Neural cell (in vitro differentiated cells): ENCODE measurements at regions not wholly inside any gene's neighbourhood (a gene's known extent, or its start where the extent isn't known, plus 50 kb on each side); places are given as distances from the start of the nearest gene placed in this dataset.

Experiments used
- H2AFZ ChIP-seq: fragments of 200-600, 300-800 bp; sonication (generic), shearing (Covaris generic); 2 replicates; pipeline ENCODE4 v1.6.0; 2014; ENCODE audit warnings: low read depth, mild to moderate bottlenecking, antibody characterized with exemption, low read length, moderate library complexity
- H3F3A ChIP-seq: fragments of 200-600 bp; shearing (Covaris generic); 2 replicates; pipeline ENCODE4 v1.6.1; 2016; ENCODE audit warnings: mild to moderate bottlenecking, moderate library complexity, mixed read lengths, antibody characterized with exemption, low read length; ENCODE audit not compliant: insufficient read depth, poor library complexity, severe bottlenecking
- H3K27ac ChIP-seq: fragments of 200-600, 300-800 bp; sonication (generic), shearing (Covaris generic); 2 replicates; pipeline ENCODE4 v1.5.1; 2014; ENCODE audit warnings: mild to moderate bottlenecking, low read length, moderate library complexity
- H3K27me3 ChIP-seq: fragments of 300-800, 200-600 bp; sonication (generic), shearing (Covaris generic); 2 replicates; pipeline ENCODE4 v1.6.0; 2014; ENCODE audit warnings: mild to moderate bottlenecking, low read depth, low read length, moderate library complexity; ENCODE audit not compliant: insufficient read depth
- H3K36me3 ChIP-seq: fragments of 300-800, 200-600 bp; sonication (generic), shearing (Covaris generic); 2 replicates; pipeline ENCODE4 v1.5.1; 2014; ENCODE audit warnings: mild to moderate bottlenecking, antibody characterized with exemption, low read length, moderate library complexity; ENCODE audit not compliant: insufficient read depth
- H3K4me2 ChIP-seq: fragments of 300-800, 200-600 bp; sonication (generic), shearing (Covaris generic); 2 replicates; pipeline ENCODE4 v1.6.0; 2014; ENCODE audit warnings: mild to moderate bottlenecking, low read length
- H3K4me3 ChIP-seq: fragments of 300-800, 200-600 bp; sonication (generic), shearing (Covaris generic); 2 replicates; pipeline ENCODE4 v1.5.1; 2014; ENCODE audit warnings: mild to moderate bottlenecking, low read length, moderate library complexity
- H3K79me2 ChIP-seq: fragments of 200-600 bp; shearing (Covaris generic); replicated peaks from 2 replicates; pipeline ENCODE4 v1.6.0; 2014; ENCODE audit warnings: mild to moderate bottlenecking, low read length, moderate library complexity; ENCODE audit not compliant: insufficient read depth
- H3K9ac ChIP-seq: fragments of 300-800, 200-600 bp; sonication (generic), shearing (Covaris generic); 2 replicates; pipeline ENCODE4 v1.6.1; 2016; ENCODE audit warnings: mild to moderate bottlenecking, low read length, mixed read lengths
- H3K9me2 ChIP-seq: fragments of 200-600 bp; shearing (Covaris generic); 2 replicates; pipeline ENCODE4 v1.6.1; 2016; ENCODE audit warnings: mild to moderate bottlenecking, low read length, mixed read lengths; ENCODE audit not compliant: insufficient read depth
- H3K9me3 ChIP-seq: fragments of 200-600, 300-800 bp; sonication (generic), shearing (Covaris generic); 2 replicates; pipeline ENCODE4 v1.6.1; 2016; ENCODE audit warnings: mild to moderate bottlenecking, mixed run types, low read length, moderate library complexity, mixed read lengths
- H4K20me1 ChIP-seq: fragments of 200-600 bp; shearing (Covaris generic); 2 replicates; pipeline ENCODE4 v1.6.1; 2016; ENCODE audit warnings: mild to moderate bottlenecking, mixed run types; ENCODE audit not compliant: insufficient read depth
- EP300 ChIP-seq: fragments of 450-650 bp; conservative IDR thresholded peaks from 2 replicates; pipeline ENCODE4 v1.6.1; 2014; ENCODE audit warnings: antibody characterized with exemption, mild to moderate bottlenecking, moderate library complexity; ENCODE audit not compliant: poor library complexity, severe bottlenecking
- EZH2 ChIP-seq: fragments of 200-600, 300-800 bp; shearing (Covaris generic), sonication (generic); IDR thresholded peaks from 2 replicates; pipeline ENCODE4 v1.6.1; 2014; ENCODE audit warnings: antibody characterized with exemption, low read length, borderline replicate concordance, mild to moderate bottlenecking; ENCODE audit not compliant: insufficient read depth, poor library complexity, severe bottlenecking
- MXI1 ChIP-seq: fragments of 450-650 bp; conservative IDR thresholded peaks from 2 replicates; pipeline ENCODE4 v1.6.1; 2014; ENCODE audit warnings: antibody characterized with exemption, mild to moderate bottlenecking; ENCODE audit not compliant: poor library complexity, severe bottlenecking
- POLR2AphosphoS5 ChIP-seq: IDR thresholded peaks from 2 replicates; pipeline ENCODE4 v1.6.1; 2012
- RAD21 ChIP-seq: fragments of 450-650 bp; conservative IDR thresholded peaks from 2 replicates; pipeline ENCODE4 v1.6.1; 2014; ENCODE audit warnings: antibody characterized with exemption, mild to moderate bottlenecking, moderate library complexity
- SMC3 ChIP-seq: fragments of 450-650 bp; conservative IDR thresholded peaks from 2 replicates; pipeline ENCODE4 v1.6.1; 2014; ENCODE audit warnings: antibody characterized with exemption, mild to moderate bottlenecking, moderate library complexity; ENCODE audit not compliant: poor library complexity
- TAF1 ChIP-seq: IDR thresholded peaks from 2 replicates; pipeline ENCODE4 v1.6.1; 2012; ENCODE audit warnings: low read depth
- TF ChIP-seq, protein P1 (sequence below): fragments of 450-650 bp; IDR thresholded peaks from 2 replicates; pipeline ENCODE4 v1.5.1; 2014; ENCODE audit warnings: antibody characterized with exemption, mild to moderate bottlenecking, moderate library complexity; ENCODE audit not compliant: poor library complexity, severe bottlenecking
- TF ChIP-seq, protein P2 (sequence below): IDR thresholded peaks from 2 replicates; pipeline ENCODE4 v1.6.1; 2012; ENCODE audit warnings: borderline replicate concordance

DNA sequence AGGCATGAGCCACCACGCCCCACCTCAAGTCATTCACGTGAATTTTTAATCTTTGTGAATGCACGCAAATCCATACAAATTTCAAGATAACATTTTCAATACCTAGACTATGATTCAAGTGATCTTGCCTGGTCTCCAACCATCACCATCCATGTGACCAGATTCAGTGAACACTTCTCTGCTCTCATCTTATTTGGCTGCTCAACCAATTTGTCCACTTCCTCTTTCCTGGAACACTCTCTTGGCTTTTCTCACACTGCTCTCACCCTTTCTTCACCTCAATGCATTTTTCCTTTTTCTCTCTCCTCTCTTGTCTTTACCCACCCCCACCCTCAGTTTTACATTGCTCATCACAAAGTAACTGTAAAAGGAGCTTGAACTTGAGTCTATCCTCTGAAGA is 354.7 kb upstream of the KIF2A start:
- no peak for TF ChIP-seq TAF1
- TF ChIP-seq, protein P1, sequence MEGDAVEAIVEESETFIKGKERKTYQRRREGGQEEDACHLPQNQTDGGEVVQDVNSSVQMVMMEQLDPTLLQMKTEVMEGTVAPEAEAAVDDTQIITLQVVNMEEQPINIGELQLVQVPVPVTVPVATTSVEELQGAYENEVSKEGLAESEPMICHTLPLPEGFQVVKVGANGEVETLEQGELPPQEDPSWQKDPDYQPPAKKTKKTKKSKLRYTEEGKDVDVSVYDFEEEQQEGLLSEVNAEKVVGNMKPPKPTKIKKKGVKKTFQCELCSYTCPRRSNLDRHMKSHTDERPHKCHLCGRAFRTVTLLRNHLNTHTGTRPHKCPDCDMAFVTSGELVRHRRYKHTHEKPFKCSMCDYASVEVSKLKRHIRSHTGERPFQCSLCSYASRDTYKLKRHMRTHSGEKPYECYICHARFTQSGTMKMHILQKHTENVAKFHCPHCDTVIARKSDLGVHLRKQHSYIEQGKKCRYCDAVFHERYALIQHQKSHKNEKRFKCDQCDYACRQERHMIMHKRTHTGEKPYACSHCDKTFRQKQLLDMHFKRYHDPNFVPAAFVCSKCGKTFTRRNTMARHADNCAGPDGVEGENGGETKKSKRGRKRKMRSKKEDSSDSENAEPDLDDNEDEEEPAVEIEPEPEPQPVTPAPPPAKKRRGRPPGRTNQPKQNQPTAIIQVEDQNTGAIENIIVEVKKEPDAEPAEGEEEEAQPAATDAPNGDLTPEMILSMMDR, result no peak
- TF ChIP-seq EP300, result no peak
- TF ChIP-seq EZH2, result no peak
- TF ChIP-seq, protein P2, sequence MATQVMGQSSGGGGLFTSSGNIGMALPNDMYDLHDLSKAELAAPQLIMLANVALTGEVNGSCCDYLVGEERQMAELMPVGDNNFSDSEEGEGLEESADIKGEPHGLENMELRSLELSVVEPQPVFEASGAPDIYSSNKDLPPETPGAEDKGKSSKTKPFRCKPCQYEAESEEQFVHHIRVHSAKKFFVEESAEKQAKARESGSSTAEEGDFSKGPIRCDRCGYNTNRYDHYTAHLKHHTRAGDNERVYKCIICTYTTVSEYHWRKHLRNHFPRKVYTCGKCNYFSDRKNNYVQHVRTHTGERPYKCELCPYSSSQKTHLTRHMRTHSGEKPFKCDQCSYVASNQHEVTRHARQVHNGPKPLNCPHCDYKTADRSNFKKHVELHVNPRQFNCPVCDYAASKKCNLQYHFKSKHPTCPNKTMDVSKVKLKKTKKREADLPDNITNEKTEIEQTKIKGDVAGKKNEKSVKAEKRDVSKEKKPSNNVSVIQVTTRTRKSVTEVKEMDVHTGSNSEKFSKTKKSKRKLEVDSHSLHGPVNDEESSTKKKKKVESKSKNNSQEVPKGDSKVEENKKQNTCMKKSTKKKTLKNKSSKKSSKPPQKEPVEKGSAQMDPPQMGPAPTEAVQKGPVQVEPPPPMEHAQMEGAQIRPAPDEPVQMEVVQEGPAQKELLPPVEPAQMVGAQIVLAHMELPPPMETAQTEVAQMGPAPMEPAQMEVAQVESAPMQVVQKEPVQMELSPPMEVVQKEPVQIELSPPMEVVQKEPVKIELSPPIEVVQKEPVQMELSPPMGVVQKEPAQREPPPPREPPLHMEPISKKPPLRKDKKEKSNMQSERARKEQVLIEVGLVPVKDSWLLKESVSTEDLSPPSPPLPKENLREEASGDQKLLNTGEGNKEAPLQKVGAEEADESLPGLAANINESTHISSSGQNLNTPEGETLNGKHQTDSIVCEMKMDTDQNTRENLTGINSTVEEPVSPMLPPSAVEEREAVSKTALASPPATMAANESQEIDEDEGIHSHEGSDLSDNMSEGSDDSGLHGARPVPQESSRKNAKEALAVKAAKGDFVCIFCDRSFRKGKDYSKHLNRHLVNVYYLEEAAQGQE, result no peak
- no peak for TF ChIP-seq RAD21
- Histone ChIP-seq H3F3A (no peaks in the 10 kb centered on the region), H3K27ac (no peak overlapping the region), H3K4me3 (no peak overlapping the region), H3K9ac (no peak overlapping the region), H3K36me3 (no peaks in the 10 kb centered on the region), H3K79me2 (no peaks in the 10 kb centered on the region), H2AFZ (no peak overlapping the region), H3K9me3 (no peaks in the 10 kb centered on the region), H3K27me3 (no peaks in the 10 kb centered on the region), H3K4me2 (no peak overlapping the region), H4K20me1 (no peaks in the 10 kb centered on the region), H3K9me2 (no peaks in the 10 kb centered on the region)

DNA sequence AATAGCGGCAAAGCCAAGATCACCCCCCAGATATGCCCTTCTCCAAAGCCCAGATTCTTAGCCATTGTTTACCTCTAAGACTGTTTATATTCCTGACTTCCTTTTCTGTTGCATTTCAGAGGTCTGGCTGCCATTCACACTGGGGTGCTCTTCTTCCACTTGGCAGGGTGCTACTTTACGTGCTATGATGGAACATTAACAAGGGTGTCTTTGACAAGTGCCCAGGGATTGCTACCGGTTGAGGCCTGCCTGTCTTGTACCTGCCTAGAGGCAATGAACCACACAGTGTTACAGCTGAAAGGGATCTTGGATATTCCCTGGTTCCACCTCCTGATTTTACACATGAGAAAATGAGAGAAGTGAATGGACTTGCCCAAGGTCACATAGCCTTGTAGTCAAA is 352.1 kb upstream of the KIF2A start:
- no peaks in the 10 kb centered on the region for H3K79me2 ChIP-seq
- H2AFZ ChIP-seq, result no peak overlapping the region
- no peaks in the 10 kb centered on the region for H3K9me3 ChIP-seq
- H3K4me2 ChIP-seq, result no peak overlapping the region
- TF ChIP-seq MXI1, result no peak
- TF ChIP-seq, protein P2, result no peak
- TF ChIP-seq EZH2, result no peak
- TF ChIP-seq SMC3, result no peak
- TF ChIP-seq, protein P1, result no peak
- TF ChIP-seq EP300, result no peak
- TF ChIP-seq POLR2AphosphoS5, result no peak
- no peak for TF ChIP-seq RAD21
- TF ChIP-seq TAF1, result no peak
- no peak overlapping the region for H3K4me3 ChIP-seq
- H3F3A ChIP-seq, result no peaks in the 10 kb centered on the region
- H3K27me3 ChIP-seq, result no peaks in the 10 kb centered on the region
- no peaks in the 10 kb centered on the region for H4K20me1 ChIP-seq
- no peak overlapping the region for H3K9ac ChIP-seq
- no peaks in the 10 kb centered on the region for H3K9me2 ChIP-seq
- no peaks in the 10 kb centered on the region for H3K36me3 ChIP-seq
- no peak overlapping the region for H3K27ac ChIP-seq
